ENCODE measurements at regions not wholly inside any gene's neighbourhood (a gene's known extent, or its start where the extent isn't known, plus 50 kb on each side); places are given as distances from the start of the nearest gene placed in this dataset.

- TF ChIP-seq CTCF (conservative IDR thresholded peaks at IDR 0.05 in 1 of 2, IDR thresholded peaks at IDR 0.05 in 1 of 2; ENCODE audit: low read depth in 1 of 2, low read length in 2 of 2) (no peak), EZH2 (IDR thresholded peaks at IDR 0.05; ENCODE audit: low read length, missing control alignments) (no peak)
Observed at GRCh38 chr16:87033021-87033471, 284.1 kb downstream of the C16orf95 start.
